NCI-H2029 (cell line): ENCODE measurements at regions not wholly inside any gene's neighbourhood (a gene's known extent, or its start where the extent isn't known, plus 50 kb on each side); places are given as distances from the start of the nearest gene placed in this dataset.
"Not testable (repeated sequence)": the region's sequence is repeated elsewhere in the genome, so short reads cannot be mapped to it uniquely, and the experiment has no call there.

ENCODE experiments used
- DNase-seq: peaks from one replicate; lab custom pipeline; 2025; lab: John Stamatoyannopoulos, UW

DNA sequence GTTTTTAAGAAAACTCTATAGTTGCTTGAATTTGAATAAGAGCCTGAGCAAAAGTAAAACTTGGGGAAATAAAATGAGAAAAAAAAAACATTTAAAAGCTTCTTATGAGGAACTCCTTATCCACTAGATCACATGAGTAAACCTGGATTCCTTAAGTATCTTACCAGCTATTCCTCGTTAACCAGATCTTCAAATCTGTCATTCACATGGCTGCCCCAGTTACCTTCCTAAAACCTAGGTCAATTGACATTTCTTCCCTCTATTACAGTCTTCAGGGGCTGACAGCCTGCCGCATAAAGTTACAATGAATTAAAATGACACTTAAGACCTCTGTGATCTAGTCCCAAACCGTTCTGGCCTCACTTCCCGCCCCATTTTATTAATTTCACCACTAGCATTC lies 583.6 kb downstream of the NR2F2 start:
- DNase-seq = no peak

DNA sequence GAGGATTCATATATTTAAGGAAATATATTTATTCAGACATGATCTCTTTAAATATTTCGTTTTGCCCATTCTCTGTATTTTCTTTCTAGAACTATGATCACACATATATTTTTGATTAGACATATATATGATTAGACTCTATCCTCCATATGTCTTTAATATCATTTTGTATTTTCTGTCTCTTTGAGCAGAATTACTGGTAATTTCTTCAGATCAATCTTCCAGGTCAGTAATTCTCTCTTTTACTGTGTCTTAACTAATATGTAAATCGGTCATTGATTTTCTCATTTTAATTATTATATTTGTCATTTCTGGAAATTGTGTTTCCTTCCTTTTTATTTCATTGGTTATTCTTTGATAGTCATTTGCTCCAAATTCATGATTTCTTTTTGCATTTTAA lies 586.2 kb downstream of the NR2F2 start:
- no peak for DNase-seq

DNA sequence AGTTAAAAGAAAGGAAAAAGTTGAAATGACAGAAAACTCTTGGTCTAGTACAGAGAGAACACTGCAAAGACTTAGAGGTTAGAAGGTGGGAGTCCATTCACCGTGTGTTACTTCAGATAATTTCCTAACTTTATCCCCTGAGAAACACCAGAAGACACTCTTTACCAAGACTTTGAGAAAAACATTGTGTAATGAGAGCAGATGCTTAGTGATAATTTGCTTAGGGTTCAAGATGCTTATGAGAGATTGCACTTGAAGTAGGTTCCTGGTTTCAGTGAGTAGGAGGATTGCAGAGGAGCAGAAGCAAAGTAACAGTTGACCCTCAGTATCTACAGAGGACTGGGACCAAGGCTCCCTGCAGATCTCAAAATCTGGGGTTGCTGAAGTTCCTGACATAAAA lies 594.1 kb downstream of the NR2F2 start:
- no peak for DNase-seq

DNA sequence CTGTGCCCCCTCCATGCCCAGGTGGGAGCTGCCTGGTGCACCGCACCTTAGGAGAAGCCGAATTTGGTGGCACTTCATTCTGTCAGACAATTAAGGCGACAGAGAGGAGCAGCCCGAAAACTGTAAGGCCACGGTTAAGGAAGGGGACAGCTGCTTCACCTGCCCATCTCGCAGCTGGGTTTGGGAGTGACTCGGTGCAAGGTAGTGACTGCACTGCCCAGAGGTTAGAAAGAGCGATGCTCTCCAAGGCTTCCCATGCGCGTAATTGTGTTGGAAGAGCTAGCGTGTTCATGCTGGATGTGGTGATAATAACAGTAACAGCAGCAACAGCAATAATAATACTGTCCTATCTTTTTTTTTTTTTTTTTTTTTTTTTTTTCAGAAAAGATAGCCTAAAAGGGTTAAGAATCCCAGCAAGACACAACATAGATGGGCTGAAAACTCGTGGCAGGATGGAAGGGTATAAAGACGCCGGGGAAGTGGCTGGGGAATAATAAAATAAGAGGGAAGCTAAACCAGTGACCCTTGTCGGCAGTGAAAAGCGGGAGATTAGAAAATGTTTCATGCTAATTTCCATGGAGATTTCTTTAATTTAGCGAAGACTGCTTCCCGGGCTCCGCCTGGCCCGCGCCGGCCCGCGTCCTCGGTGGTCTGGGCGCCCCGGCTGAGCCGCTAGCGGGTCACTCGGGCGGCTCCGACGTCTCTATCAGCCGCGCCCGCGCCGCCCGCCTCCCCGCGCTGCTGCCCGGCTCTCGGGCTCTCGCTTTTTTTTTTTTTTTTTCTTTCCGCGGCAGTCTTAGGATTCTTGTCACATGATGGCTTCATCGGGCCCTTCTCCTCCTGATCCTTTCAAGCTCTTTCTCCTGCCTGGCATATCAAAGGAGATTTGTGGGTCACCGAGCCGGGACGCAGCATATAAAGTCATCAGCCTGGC lies 617.1 kb downstream of the NR2F2 start:
- DNase-seq = no peak

DNA sequence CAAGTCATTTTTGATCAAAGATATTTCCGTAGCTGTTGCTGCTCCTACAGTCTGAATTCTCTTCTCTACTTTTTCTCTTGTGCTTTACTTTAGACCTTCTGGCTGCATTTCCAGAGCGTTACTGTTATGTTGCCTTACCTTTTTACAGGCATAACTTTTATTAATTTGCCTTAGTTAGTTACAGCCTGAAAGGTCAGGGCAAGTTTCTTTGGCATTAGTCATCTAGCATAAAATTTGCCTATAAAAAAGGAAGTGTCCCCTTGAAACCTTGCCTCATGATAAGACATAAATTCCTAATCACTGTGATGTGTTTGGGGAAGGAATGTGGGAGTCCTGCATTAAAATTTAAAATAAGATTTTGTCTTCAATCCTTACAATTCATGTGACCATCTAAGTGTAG lies 618.5 kb downstream of the NR2F2 start:
- no peak for DNase-seq

DNA sequence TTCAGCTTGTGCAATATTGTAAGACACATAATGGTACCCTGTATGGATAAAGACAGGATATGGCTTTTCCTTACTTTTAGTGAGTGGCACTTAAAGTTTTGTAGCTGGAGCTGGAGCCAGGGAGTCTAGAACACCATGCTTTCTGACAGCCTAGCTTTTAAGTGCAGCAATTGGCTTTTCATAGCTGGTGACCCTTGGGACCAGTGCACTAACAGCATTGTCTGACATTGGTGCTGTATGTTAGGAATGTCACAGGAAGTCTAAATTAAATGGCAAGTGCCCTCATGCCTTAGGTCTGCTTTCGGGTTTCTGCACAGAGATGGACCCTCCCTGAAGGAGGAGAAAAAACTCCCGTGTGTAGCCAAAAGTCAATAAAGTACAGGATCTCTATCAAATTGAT lies 628.2 kb downstream of the NR2F2 start:
- DNase-seq = no peak

DNA sequence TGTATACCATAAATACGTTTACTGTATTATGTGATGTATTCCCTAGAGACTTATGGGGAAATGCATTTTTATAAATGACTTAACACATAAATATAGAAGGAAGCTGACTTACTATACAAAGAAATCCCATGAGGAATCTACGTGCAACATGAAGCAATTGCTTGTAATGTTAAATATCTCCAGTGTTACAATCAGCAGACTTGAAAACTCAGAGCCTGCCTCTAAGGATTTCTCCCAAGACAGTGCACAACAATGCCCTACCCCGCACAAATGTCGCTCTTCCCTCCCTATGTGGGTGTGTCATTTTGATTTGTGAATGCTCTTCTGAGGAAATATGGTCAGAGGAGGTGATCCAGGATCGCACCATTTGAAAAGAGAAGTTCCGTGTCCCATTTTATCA lies 629.0 kb downstream of the NR2F2 start:
- no peak for DNase-seq

DNA sequence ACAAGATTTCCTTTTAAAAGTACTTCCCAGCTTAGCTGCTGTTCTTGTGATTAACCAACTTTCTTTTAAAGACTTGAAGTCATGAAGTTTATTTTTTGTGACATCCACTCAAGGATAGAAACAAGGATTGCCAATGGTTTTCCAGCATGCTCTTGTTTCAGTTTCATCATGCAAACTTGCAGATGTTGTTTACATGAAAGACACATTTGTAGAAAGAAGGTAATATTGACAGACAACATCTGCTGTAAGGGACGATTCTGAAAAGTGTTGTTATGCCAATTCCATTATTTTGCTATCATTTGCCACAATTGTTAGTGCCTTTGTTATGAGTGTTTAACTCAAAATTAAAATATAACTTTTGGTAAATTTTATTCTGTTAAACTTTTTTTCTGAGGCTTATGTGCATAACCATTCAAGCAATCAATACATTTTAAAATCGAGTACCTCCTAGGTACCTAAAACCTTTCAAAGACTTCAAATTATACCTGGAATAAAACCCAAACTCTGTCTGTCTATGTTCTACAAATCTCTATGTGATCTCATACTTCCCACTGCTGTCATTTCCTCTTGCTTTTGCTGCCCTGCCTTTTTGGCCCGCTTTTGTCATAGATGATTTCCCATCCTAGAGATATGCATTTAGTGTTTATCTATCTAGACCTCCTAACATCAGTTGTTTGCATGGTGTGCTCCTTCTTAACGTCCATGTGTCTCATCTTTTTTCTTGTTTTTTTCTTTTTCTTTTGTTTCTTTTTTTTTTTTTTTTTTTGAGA lies 630.4 kb downstream of the NR2F2 start:
- no peak for DNase-seq

DNA sequence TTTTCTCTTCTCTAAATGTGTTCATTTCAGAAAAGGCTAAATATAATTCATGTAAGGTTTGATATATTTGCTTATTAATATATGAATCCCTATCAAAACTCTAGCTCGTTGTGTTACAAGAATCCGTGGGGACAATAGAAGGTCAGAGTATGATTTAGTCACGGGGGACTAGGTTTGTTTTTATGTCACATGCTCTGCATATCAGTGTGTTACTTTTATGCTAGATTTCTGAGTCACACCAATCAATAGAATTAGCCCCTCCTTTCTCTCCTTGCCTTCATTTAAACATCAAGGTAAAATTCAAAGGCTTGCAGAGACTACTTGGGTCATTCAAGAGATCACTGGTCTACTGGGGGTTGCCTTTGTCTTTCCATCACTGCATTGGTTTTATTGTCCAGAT lies 636.1 kb downstream of the NR2F2 start:
- no peak for DNase-seq

DNA sequence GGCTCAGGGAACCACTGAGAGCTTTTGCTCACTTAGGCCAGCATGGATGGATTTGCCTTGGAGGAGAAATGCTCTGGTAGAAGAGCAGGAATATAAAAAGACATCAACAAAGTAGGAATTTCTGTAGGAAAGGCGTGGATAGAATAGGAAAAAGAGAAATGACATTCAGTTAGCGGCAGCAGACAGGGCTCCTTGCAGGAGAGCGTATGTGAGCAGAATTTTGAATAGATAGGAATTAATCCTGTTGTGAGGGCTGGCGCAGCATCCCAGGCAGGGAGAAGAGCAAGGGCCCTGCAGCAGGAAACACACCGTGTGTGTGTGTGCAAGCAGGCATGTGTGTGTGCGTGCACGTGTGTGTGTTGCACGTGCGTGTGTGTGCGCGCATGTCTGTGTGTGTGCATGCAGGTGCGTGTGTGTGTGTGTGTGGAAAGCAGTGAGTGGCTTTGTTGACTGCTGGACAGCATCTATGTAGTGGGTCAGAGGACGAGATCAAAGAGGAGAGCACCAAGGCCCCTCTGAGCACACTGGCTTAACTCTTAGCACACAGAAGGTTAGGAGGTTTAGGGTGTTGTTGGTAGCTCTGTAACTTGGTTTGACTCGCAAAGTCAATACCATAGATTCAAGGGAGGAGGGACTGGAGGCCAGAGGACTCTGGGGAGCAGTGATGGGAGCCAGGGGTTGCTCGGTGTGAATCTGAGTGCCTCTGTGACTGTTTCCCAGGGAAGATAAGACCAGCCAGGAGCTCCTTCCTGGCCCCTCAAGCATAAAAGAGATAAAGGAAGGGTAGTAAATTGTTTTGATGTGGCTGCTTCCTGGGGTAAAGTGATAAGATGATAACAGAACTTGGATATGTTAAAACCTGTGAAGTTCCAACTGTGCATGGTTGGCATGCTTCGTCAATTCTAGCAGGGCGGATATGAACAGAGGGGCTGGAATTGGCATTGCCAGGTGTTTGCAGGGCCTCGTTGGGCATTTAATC lies 639.5 kb downstream of the NR2F2 start:
- DNase-seq = no peak

DNA sequence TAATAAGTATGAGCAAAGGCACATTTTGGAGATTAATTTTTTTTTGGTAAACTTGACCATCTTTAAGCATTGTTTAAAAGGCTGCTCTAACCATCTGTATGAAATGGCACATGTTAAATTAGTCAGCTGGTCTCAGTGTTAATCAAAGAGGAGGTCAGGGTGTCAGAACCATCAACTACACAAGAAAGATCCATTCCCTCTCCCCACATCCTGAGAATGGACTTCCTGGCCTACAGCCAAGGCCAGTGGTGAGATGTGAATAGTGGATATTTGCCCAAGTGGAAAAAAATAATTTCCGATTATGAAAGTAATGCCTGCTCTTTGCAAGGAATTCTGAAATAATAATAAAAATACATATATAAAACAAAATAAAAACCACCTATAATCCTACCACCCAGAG lies 641.7 kb downstream of the NR2F2 start:
- DNase-seq = no peak

DNA sequence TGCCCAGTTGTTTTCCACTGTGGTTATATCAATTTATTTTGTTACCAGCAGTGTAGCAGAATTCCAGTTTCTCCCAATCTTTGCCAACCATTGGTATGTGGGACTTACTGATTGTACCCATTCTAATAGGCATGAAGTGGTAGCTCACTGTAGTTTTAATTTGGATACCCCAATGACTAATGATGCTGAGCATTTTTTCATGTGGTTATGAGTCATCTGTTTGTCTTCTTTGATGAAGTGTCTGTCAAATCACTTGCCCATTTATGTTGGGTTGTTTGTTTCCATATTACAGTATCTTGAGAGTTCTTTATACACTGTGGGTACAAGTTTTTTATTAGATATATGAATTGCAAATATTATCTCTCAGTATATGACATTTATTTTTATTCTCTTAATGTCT lies 644.3 kb downstream of the NR2F2 start:
- DNase-seq = no peak

DNA sequence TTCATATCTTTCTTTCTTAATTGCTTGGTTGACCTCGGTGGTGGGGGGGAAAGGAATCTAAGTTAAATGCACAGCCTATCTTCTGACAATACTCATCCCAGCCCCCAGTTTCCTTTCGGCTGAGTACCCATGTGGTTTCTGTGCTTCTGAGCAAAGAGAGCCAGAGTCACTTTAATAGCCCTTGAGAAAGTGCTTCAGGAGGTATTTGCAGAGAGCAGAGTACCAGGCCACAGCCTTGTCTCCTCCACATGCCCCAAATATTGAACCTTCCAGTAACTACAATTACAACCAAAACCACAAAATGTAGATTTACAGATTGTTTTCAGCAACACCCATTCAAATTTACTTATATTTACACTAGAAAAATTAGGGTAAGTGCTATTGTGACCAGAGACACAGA lies 647.4 kb downstream of the NR2F2 start:
- DNase-seq = no peak

DNA sequence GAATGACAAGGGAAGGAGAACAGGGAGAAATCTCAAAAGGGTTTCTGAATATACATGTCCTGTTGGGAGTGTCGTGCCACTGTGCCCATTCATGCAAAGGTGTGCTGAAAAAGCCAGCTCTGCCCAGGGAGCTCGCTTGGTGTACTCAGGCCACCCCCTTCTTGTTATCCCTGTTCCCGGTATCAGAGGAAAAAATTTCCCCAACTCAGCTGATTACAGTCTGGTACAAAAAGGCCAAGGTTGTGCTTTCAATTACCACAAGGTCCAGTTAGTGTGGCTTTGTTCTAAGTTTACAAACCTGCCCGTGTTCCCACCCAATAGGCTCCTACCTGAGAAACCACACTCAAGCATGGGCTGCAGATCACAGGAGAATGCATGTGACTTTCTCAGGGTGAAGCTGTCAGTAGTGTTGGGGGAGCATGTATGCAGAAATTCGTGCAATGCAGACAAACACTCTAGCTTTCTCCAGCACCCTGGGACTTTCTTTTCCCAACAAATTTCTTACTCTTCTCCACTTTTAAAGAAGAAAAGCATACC lies 648.5 kb downstream of the NR2F2 start:
- DNase-seq = no peak

DNA sequence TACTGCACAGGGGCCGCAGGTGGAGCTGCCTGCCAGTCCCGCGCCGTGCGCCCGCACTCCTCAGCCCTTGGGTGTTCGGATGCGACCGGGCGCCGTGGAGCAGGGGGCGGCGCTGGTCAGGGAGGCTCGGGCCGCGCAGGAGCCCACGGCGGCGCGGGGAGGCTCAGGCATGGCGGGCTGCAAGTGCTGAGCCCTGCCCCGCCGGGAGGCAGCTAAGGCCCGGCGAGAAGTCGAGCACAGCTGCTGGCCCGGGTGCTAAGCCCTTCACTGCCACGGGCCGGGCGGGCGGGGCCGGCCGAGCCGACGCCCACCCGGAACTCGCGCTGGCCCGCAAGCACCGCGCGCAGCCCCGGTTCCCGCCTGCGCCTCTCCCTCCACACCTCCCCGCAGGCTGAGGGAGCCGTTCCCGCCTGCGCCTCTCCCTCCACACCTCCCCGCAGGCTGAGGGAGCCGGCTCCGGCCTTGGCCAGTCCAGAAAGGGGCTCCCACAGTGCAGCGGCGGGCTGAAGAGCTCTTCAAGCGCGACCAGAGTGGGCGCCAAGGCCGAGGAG lies 653.7 kb downstream of the NR2F2 start:
- not testable (repeated sequence) for DNase-seq

DNA sequence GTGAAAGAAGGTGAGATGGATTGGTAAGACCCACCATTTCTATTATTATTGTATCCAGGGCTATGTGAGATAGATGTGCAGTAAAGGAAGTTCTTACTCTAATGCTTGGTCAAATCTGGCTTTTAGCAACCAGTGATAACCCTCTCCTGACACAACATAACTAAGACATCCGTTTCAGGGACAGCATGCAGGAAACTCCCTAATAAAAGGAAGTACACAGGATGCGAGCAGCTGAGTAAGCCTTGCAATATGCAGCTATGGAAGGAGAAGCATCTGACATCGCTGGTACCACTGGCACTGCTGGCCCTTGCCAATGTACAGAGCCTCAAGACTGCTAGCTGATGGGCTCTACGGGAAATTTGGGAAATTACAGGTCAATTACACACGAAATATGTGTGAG lies 662.3 kb downstream of the NR2F2 start:
- DNase-seq = no peak

DNA sequence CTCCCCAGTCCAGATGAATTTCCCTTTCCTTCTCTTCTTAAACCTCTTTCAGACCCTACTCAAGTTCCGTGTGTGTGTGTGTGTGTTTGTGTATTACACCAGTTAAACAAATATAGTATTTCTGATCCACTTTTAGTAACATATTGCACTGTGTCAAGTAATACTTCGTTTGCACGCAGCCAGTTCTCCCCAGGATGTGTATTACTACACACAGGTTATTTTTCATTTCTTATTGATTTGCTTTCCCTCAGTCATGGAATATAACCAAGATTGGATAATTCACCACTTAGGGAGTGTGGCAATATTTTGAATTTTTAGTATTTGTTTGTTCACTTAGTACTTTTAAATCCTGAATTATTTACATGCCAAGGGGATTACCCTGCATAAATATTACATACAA lies 667.0 kb downstream of the NR2F2 start:
- DNase-seq = no peak

DNA sequence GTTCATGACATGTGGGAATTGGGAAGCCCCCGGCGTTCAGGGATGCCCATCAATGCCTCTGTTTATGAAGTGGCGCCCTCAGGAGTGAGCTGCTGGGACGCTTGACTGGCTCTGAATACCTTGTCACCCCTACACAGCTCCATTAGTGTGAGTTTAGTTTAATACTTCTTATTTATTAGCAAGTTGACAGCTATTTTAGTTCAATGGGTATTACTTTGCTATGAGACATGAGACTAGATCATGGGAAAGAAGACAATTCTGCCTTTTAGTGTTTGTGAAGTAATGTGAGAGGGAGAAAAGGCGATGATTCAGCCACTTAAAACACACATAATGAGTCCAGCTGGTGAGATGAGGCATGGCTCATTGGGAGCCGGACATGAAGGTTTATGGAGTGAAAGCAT lies 678.5 kb downstream of the NR2F2 start:
- DNase-seq = no peak

DNA sequence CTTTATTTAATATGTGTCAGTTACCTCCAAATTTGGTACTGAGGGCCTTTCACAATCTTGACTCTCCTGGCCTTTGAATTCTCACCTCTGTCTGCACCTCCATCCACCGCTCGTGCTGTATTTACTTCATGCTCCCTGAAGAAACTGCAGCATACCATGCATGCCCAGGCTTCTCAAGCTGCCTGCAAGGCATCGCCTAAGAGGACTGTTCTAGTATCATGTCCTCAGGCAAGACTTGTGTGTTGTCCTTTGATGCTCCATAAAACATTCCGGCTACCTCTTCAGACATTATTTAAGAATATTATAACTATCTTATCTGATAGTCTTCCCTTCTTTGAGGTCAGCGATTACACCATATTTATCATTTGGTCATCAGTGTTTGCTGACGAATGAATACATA lies 682.5 kb downstream of the NR2F2 start:
- DNase-seq = no peak

DNA sequence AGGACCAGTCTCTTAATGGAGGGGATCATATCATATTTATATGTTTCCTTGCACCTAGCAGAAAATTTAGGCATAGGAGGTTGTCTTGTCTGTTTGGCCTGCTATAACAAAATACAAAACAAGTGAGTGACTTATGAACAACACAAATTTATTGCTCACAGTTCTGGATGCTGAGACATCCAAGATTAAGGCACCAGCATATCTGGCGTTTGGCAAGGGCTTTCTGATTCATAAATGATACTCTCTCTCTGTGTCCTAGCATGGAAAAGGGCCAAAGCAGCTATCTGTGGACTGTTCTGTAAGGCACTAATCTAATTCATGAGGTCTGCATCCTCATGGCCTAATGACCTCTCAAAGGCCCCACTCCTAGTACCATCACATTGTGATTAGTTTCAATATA lies 683.0 kb downstream of the NR2F2 start:
- no peak for DNase-seq

DNA sequence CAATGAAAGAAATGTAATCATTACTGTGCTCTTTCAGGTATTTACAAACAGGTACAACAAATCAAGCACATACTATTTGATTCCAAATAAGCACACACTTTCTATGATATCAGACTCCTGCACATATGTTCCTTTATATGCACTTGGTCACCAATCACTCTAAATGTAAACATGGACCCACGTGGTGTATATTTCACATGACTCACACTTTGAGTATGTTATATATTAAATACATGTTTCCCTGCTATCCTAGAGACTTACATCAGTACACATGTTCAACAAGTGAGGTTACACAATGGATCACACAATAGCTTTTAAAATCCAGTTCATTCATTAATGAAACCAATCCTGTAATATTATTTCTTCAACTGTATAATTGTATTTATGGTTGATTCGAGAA lies 683.5 kb downstream of the NR2F2 start:
- no peak for DNase-seq

DNA sequence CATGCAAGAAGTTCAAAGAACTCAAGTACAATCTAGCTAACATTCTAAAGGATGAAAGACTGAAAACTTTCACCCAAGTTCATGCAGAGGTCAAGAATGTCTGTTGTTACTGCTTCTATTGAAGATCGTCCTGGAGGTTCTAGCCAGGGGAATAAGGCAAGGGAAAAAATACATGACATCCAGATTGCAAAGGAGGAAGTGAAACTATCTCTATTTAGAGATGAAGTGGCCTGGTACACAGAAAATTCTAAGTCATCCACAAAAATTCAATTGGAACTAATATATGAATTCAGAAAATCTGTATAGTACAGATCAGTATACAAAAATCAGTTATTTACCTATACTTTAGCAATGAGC lies 693.0 kb downstream of the NR2F2 start:
- DNase-seq = no peak
